Gastroesophageal sphincter (tissue), 3 donors: ENCODE measurements at regions not wholly inside any gene's neighbourhood (a gene's known extent, or its start where the extent isn't known, plus 50 kb on each side); places are given as distances from the start of the nearest gene placed in this dataset.

Experiments
- CTCF ChIP-seq, 4 experiments: fragments of 200-600 bp in 2 of 4; fragments of 450-650 bp in 2 of 4; sonication (generic) in 1 of 4; IDR thresholded peaks; one replicate each; pipeline ENCODE4 v1.5.1; 2017 to 2019; ENCODE audit warnings: antibody characterized with exemption in 4 of 4, mild to moderate bottlenecking in 2 of 4, moderate library complexity in 2 of 4
- POLR2A ChIP-seq, 2 donors: fragments of 450-650 bp; IDR thresholded peaks; one replicate each; pipeline ENCODE4 v1.6.1; 2017; ENCODE audit warnings: antibody characterized with exemption in 2 of 2, mild to moderate bottlenecking in 2 of 2, moderate library complexity in 1 of 2

- no peak for TF ChIP-seq CTCF (IDR thresholded peaks at IDR 0.05)
- no peak for TF ChIP-seq POLR2A (IDR thresholded peaks at IDR 0.05)
Observed at GRCh38 chr20:48521121-48521520, 306.7 kb downstream of the PREX1 start.
